PC-3 (cell line): ENCODE measurements at regions not wholly inside any gene's neighbourhood (a gene's known extent, or its start where the extent isn't known, plus 50 kb on each side); places are given as distances from the start of the nearest gene placed in this dataset.

Source experiments
- CTCF ChIP-seq: fragments of 300-600 bp; sonication (generic); conservative IDR thresholded peaks from 2 replicates; pipeline ENCODE4 v1.5.1; 2017; ENCODE audit warnings: antibody characterized with exemption, low read depth, mild to moderate bottlenecking, low read length
- EZH2 ChIP-seq: fragments of 300-600 bp; sonication (generic); IDR thresholded peaks from one replicate; pipeline ENCODE4 v1.6.1; 2017; ENCODE audit warnings: antibody characterized with exemption, mild to moderate bottlenecking, low read length; ENCODE audit not compliant: unreplicated experiment
- EZH2phosphoT487 ChIP-seq: fragments of 300-600 bp; sonication (generic); IDR thresholded peaks from 2 replicates; pipeline ENCODE4 v1.6.1; 2018; ENCODE audit warnings: mild to moderate bottlenecking, antibody characterized with exemption, low read length, borderline replicate concordance

GRCh38 chr1:229192031-229192430 lies 78.9 kb upstream of the RAB4A start:
- TF ChIP-seq CTCF (no peak), EZH2phosphoT487 (no peak), EZH2 (no peak)
